ENCODE measurements at regions not wholly inside any gene's neighbourhood (a gene's known extent, or its start where the extent isn't known, plus 50 kb on each side); places are given as distances from the start of the nearest gene placed in this dataset.
"Not testable (repeated sequence)": the region's sequence is repeated elsewhere in the genome, so short reads cannot be mapped to it uniquely, and the experiment has no call there.

GRCh38 chr2:59774821-59775433, 778.5 kb downstream of the BCL11A start:
- DNase-seq, result no peak

DNA sequence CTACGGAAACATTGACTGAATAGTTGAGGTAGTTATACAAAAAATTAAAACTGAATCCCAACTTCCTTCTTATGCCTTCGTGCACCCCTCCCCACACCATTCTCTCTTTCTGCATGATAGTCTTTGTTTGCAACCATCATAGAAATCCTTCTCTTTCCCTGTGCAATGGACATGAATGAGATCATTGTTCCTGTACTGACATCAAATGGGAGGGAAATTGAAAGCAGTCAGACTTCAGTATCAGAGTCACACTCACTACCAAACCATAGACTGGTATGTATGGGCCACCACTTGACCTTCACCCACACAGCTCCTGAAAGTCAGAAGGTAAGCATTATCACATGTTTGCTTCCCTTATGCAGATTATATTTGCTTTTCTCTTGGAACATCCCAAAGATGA, 782.8 kb downstream of the BCL11A start:
- no peak for DNase-seq

- no peak for DNase-seq
These were observed 791.5 kb downstream of the BCL11A start for GRCh38 chr2:59761966-59762365.

DNA sequence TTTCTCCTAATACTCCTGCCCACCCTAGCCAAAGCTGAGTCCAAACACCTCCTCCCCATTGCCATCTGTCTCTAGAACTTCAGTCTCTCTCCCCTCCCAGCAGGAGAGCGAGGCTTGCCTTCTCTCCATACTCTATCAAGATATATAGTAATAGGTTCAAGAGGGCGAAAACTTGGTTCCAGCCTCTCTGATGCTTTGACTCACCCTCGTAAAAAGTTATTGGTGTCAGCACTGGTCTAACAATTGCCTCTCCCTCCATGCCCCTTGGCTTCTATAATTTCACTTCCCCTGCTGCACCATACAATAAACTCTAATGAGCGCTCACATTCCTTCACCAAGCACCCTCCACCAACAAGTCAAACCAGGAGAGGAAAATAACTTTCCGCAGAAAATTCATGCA, 797.3 kb downstream of the BCL11A start:
- DNase-seq, result no peak

DNA sequence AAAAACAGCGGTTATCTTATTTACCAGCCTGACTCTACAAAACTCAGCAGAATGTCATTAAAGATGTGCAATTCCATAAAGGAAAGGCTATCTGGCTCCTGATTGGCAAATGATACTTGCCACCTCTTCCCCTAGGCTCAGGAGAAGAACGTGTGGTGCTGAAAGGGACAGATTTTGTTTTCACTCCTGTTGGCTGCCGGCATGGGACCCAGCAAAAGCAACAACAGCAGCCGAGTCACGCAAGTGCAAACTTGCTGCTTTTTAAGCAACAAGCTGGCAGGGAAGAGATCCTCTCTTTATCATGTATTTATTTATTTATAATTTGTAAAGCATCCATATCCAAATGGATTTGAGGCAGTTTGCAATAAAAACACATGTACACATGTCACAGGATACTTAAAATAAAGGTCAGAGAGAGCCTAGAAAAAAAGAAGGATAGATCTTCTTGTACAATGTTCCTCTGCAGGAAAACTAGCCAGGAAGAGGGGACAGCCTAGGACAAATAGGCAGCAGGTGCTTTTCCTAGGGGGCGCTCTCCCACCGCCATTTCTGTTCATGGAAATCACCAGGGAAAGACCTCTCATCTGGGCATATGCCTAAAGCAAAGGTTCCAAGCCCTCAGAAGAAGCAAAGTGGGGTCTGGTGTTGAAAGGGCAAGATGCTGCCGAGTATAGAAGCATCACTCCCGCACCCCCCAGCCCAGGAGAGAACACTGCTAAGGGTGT, 799.3 kb downstream of the BCL11A start:
- no peak for DNase-seq

GRCh38 chr2:59752512-59752911, 800.9 kb downstream of the BCL11A start:
- DNase-seq, result no peak

GRCh38 chr2:59752071-59752470, 801.4 kb downstream of the BCL11A start:
- DNase-seq, result no peak

GRCh38 chr2:59751214-59751613, 802.2 kb downstream of the BCL11A start:
- not testable (repeated sequence) for DNase-seq

DNA sequence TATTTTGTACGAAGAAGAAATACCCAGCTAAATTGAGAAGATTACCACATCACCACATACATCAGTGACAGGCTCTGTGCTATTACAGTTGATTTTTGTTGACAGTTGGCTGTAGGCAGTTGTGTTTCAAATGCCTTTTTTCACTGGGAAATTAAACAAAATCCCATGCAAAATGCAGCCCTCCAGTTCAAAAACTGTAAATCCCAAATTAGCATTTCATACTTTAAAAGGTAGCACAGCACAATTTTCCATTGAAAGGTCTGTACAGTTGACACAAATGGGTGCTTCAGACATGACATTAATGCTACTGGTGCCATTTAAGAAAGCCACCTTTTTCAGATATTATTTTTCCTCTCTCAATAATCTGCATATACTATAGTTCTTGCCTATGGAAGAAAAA, 807.2 kb downstream of the BCL11A start:
- no peak for DNase-seq

DNA sequence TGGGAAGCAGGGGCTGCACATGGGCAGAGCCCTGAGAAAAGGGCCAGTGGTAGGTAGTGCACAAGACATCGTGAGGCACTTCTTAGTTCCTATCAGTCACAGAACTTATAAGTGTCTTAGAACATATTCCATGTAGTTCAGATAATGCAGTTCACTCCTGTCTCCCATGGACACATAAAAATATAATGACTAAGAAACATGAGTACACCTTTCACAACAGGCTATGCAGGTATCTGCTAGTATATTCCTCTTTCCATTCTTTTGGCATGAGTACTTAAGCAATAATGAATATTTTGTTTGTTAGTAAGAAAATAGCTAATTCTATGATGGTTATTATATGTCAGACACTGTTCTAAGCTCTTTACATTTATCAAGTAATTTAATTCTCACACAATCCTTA, 808.4 kb downstream of the BCL11A start:
- no peak for DNase-seq

DNA sequence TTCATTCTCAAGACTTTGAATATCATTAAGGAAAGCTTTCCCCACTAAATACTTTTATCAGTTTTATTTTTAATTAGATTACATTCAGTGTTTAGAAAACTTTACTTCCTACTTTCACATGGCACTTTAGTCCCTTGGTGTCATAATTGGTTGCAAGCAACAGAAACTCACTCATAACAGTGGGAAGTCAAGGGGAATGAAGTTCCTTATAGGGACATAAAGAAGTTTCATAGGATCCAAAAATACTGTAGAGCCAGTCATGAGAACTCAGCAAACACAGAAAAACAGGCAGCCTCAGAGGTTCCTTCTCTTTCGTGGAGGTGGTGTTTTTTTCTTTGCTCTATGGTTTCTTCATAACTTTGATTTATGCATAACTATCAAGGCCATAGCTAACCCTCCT, 809.0 kb downstream of the BCL11A start:
- no peak for DNase-seq

DNA sequence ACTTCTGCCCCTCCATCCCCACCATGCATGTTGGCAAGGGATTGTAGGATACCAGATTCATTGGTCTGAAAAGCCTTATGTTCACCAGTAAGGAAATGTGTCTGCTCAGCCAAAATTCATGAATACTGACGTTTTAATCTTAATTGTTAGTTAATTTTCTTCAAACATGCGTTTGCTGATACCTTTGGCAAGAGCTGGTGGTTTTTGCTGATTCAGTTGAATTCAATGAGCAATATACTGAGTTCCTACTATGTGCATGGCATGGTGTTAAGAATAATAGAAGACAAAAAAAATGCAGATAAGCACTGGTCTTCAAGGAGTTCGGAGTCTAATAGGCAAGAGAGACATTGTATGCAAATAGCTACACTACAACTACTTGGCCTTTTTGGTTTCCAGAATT, 811.6 kb downstream of the BCL11A start:
- DNase-seq, result no peak

- DNase-seq, result no peak
These were observed 814.3 kb downstream of the BCL11A start for GRCh38 chr2:59739166-59739565.

GRCh38 chr2:59737299-59737698, 816.2 kb downstream of the BCL11A start:
- DNase-seq, result no peak

- DNase-seq, result no peak
These were observed 818.7 kb downstream of the BCL11A start for GRCh38 chr2:59734743-59735142.

DNA sequence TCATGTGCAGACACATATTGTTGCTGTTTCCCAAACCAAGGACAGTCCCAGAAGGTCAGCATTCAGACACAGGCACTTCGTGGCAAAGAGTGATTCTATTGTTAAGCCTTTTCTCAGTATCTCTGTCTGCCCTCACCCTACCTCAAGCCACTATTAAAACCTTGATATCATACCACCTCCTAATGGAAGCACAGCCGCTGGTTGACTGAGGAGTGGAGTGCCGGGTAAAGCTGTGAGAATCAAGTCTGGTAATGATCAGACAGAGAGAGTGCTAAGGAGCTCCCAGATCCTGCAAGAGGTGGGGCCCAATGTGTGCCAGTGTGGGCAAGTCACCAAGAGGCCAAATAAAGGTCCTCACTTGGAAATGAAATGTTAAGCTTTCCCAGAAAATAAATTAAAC, 819.5 kb downstream of the BCL11A start:
- no peak for DNase-seq

DNA sequence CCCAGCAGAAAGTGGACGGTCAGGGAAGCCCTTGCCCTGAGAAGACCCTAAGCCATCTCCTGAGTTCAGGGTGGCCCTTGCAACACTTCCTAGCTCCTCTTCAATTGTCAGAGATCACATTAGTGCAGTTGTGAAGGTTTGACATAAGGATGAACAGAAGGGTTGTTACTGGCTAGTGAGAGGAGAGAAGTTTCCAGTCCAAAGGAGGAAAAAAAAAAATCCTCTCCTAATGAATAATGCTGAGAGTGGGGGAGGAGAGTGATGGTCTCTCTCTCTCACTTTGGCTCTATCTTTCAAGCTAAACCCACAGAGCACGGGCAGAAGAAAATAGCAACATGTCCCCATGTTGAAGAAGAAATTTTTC, 819.9 kb downstream of the BCL11A start:
- DNase-seq, result no peak

GRCh38 chr2:59732871-59733566, 820.4 kb downstream of the BCL11A start:
- no peak for DNase-seq

DNA sequence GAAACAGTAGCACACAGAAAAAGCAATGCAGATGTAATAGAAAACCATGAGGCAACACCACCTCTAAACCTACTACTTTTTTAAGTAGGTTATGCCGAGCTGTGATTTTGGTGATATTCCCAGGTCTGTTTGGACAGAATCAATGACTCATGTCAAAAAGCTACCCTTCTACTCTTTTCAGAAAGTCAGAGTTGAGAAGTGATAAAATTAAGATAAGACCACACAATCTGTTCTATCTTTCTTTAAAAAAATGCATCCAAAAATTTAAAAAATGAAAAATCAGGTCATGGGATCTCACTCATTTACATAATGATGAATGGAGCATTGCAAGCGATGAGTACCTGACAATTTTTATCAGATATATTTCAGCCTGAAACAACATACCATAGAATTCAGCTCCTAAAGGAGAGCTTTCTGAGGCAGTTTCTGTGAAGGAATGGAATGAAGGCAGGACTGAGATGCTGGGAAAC, 826.3 kb downstream of the BCL11A start:
- no peak for DNase-seq

DNA sequence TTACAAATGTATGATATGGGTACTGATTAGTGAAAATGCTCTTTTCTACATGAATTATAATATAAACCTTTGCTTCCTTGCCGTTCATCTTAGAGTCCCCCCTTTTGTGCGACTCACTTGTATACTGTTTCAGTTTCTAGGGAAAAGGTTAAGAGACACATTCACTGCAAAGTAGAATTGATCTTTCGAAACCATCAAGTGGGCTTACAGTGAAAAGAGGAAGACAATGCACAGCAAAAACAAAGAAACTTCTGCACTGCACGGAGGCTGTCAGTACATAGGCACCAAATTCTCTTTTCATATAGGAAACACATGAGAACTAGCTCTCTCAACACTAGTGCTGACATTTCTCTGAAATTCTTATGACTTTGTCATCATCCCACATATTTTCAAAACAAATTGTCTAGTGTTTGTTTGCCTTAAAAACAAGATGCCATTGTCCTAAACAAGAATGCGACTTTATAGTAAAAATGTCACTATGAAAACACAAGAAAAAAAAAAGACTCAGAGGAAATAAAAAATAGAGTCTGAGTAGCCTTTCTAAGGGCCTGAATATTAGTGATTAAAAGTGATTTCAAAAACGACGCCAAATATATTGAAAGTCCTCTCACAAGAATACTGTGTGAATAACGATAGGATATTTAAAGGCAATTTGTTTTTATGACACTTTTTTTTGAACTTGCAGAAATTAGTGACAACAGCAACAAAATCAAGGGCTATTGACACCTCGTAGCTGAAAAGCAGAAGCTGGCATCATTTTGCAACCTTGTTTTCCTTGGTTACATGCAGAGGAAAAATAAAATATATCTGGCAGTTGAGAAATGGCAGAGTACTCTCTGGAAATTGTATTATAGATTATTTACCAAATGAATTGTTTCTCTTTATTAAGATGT, 827.0 kb downstream of the BCL11A start:
- DNase-seq, result no peak

- no peak for DNase-seq
These were observed 828.7 kb downstream of the BCL11A start for GRCh38 chr2:59724746-59725145.

- no peak for DNase-seq
These were observed 833.1 kb downstream of the BCL11A start for GRCh38 chr2:59720296-59720866.

DNA sequence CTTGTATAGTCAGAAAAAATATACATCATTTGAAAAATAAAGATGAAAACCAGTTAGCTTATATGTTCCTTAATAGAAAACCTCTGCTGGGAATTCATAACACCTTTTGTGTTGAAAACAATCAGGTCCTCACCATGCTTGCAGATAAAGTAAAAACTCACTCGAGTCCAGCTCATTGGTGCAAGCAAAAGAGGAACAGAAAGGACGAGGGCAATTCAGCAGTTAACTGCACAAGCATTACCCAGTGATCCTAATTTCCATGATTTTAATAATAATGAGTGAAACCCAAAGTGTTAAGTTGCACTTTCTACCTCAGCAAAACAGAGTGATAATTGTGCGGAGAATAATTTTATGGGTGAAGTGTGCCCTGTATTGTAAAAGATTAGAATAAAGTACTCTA, 839.9 kb downstream of the BCL11A start:
- no peak for DNase-seq
